GM12878 (cell line): ENCODE measurements at regions not wholly inside any gene's neighbourhood (a gene's known extent, or its start where the extent isn't known, plus 50 kb on each side); places are given as distances from the start of the nearest gene placed in this dataset.

Experiments
- ATAC-seq: fragments of 200-7000 bp; cut with Tn5 transposase; 3 replicates; pipeline ENCODE4 v1.9.1; 2020; ENCODE audit warnings: mild to moderate bottlenecking, moderate library complexity
- BruUV-seq: library from RNA; stranded (reverse); fragments of 400-500 nt; replicated peaks from 2 replicates; lab custom pipeline; 2021; lab: Mats Ljungman, UMichigan
- CTCF ChIA-PET: fragments of 300-600 bp; sonication (Branson Sonifier 250); formaldehyde crosslinking; extraction: SDS; loops from one replicate; lab custom pipeline; 2021; ENCODE audit warnings: inconsistent platforms; lab: Yijun Ruan, JAX
- POLR2A ChIA-PET: fragments of 350-600 bp; formaldehyde crosslinking; extraction: SDS; loops from one replicate; lab custom pipeline; 2021; ENCODE audit warnings: inconsistent platforms; lab: Charles Lee
- RAD21 ChIA-PET: fragments of 300-600 bp; sonication (Branson Sonifier 250); formaldehyde crosslinking; loops from one replicate; lab custom pipeline; 2023; ENCODE audit warnings: antibody characterized with exemption; ENCODE audit not compliant: unreplicated experiment; lab: Charles Lee
- SMC1A ChIA-PET: fragments of 300-600 bp; sonication (Branson Sonifier 250); formaldehyde crosslinking; loops from one replicate; lab custom pipeline; 2023; ENCODE audit not compliant: unreplicated experiment, uncharacterized antibody; lab: Charles Lee
- DNase-seq: peaks from one replicate; pipeline ENCODE4 v3.0.0-alpha.2; 2011; ENCODE audit warnings: low read depth, low spot score
- FAIRE-seq: peaks from 3 replicates; lab custom pipeline; 2011; peaks lifted over from hg19 to GRCh38; lab: Jason Lieb, UNC
- H2AFZ ChIP-seq: 2 replicates; pipeline ENCODE4 v1.6.0; 2011; ENCODE audit warnings: low read depth, low read length, control low read depth; ENCODE audit not compliant: control insufficient read depth
- H3K27ac ChIP-seq: 2 replicates; pipeline ENCODE4 v1.5.1; 2011; ENCODE audit warnings: control low read depth; ENCODE audit not compliant: control insufficient read depth, insufficient read depth
- H3K27me3 ChIP-seq, 2 experiments: replicated peaks in 1 of 2; 2 replicates each; pipeline versions ENCODE4 v1.6.0 to v1.6.1; 2011; ENCODE audit warnings: low read length in 1 of 2; ENCODE audit not compliant: control insufficient read depth in 2 of 2, insufficient read depth in 2 of 2
- H3K36me3 ChIP-seq, 2 experiments: 2 replicates each; pipeline ENCODE4 v1.5.1; 2011; ENCODE audit warnings: low read length in 1 of 2; ENCODE audit not compliant: control insufficient read depth in 2 of 2, insufficient read depth in 2 of 2
- H3K4me1 ChIP-seq: 2 replicates; pipeline ENCODE4 v1.6.1; 2011; ENCODE audit warnings: mild to moderate bottlenecking, low read length, moderate library complexity, mixed read lengths; ENCODE audit not compliant: control insufficient read depth, insufficient read depth
- H3K4me2 ChIP-seq: 2 replicates; pipeline ENCODE4 v1.6.0; 2011; ENCODE audit warnings: control low read depth; ENCODE audit not compliant: control insufficient read depth, insufficient read depth
- H3K4me3 ChIP-seq: fragments of 200-600 bp; sonication (generic); 2 replicates; pipeline ENCODE4 v1.5.1; 2016
- H3K79me2 ChIP-seq: 2 replicates; pipeline ENCODE4 v1.6.0; 2011; ENCODE audit warnings: low read length; ENCODE audit not compliant: control insufficient read depth, insufficient read depth
- H3K9ac ChIP-seq: 2 replicates; pipeline ENCODE4 v1.8.0; 2011; ENCODE audit warnings: low read length, control low read depth, mixed read lengths; ENCODE audit not compliant: control insufficient read depth, insufficient read depth
- H3K9me3 ChIP-seq: replicated peaks from 3 replicates; pipeline ENCODE4 v1.5.1; 2011; ENCODE audit warnings: mild to moderate bottlenecking, low read length; ENCODE audit not compliant: control insufficient read depth, insufficient read depth
- H4K20me1 ChIP-seq: 2 replicates; pipeline ENCODE4 v1.6.0; 2011; ENCODE audit not compliant: control insufficient read depth, insufficient read depth
- BRCA1 ChIP-seq: IDR thresholded peaks from 2 replicates; pipeline ENCODE4 v1.6.1; 2011; ENCODE audit warnings: low read depth, low read length, improper control_type of control experiment
- CREB1 ChIP-seq: IDR thresholded peaks from 2 replicates; pipeline ENCODE4 v1.6.1; 2012; ENCODE audit warnings: low read depth, mild to moderate bottlenecking, inconsistent platforms
- IKZF1 ChIP-seq: fragments of 450-650 bp; conservative IDR thresholded peaks from 2 replicates; pipeline ENCODE4 v1.6.1; 2017; ENCODE audit warnings: antibody characterized with exemption, mild to moderate bottlenecking
- NR2C2 ChIP-seq: IDR thresholded peaks from 2 replicates; pipeline ENCODE4 v1.6.1; 2011; ENCODE audit warnings: borderline replicate concordance, low read depth; ENCODE audit not compliant: control insufficient read depth, insufficient read length
- PAX5 ChIP-seq: IDR thresholded peaks from 2 replicates; pipeline ENCODE4 v1.6.1; 2011; ENCODE audit warnings: low read depth, low read length, borderline replicate concordance
- RAD51 ChIP-seq: fragments of 450-650 bp; IDR thresholded peaks from 2 replicates; pipeline ENCODE4 v1.6.1; 2016; ENCODE audit warnings: moderate library complexity, mild to moderate bottlenecking, inconsistent platforms
- SPI1 ChIP-seq: IDR thresholded peaks from 2 replicates; pipeline ENCODE4 v1.6.1; 2011; ENCODE audit warnings: low read depth, mild to moderate bottlenecking, low read length, moderate library complexity, borderline replicate concordance; ENCODE audit not compliant: insufficient read depth
- ZNF687 ChIP-seq: fragments of 450-650 bp; IDR thresholded peaks from 2 replicates; pipeline ENCODE4 v1.6.1; 2017; ENCODE audit warnings: mild to moderate bottlenecking, moderate library complexity
- WGBS: methylation state at CpG from one replicate; pipeline ENCODE4 v1.1.6; 2016; ENCODE audit warnings: low lambda C conversion rate; ENCODE audit not compliant: insufficient replicate concordance, insufficient coverage; ENCODE audit errors: missing lambda C conversion rate; 5-methylcytosine and 5-hydroxymethylcytosine counted together
- in situ Hi-C: fragments of 300-500 bp; cut with MboI; formaldehyde crosslinking; loops from 9 replicates; pipeline ENCODE4 v1.14.3; 2018; ENCODE audit warnings: mixed read lengths
- intact Hi-C: fragments of 100-400 bp; cut with micrococcal nuclease; formaldehyde crosslinking; loops from one replicate; pipeline ENCODE4 v1.14.2; 2022; ENCODE audit not compliant: unreplicated experiment

- no peak for TF ChIP-seq RAD51
- TF ChIP-seq CREB1 = no peak
Observed at GRCh38 chr6:105746509-105746908, 339.6 kb upstream of the PRDM1 start (continued).

GRCh38 chr6:105746130-105746505 is 340.0 kb upstream of the PRDM1 start:
- H3K9me3 ChIP-seq = no peaks in the 10 kb centered on the region; the same call in 2 of the 3 replicates
- 0 out of 2 replicates have a peak overlapping the region, but pooled peaks have one; percentile 12 for H3K4me2 ChIP-seq
- no peak overlapping the region for H3K4me3 ChIP-seq
- no peaks in the 10 kb centered on the region for H3K79me2 ChIP-seq
- SMC1A ChIA-PET = interaction anchor here (0.6 to 1.2 kb wide), 4 partner anchors 9 to 315 kb away, joined by 3 to 4 read pairs (median 4); no protein-coding TSS in a partner anchor
- in situ Hi-C loops (no loop called here), intact Hi-C loops (no loop called here)
- no peaks in the 10 kb centered on the region for H4K20me1 ChIP-seq
- H2AFZ ChIP-seq = no peak overlapping the region
- H3K4me1 ChIP-seq = peaks cover 15% of the 10 kb centered on the region
- no peak overlapping the region for H3K9ac ChIP-seq
- RAD21 ChIA-PET = no interaction called here
- DNase-seq (no peak), ATAC-seq (no peak), FAIRE-seq (no peak)
- no peaks in the 10 kb centered on the region for H3K36me3 ChIP-seq
- TF ChIP-seq PAX5 (no peak), BRCA1 (no peak), NR2C2 (no peak), ZNF687 (no peak), SPI1 (peak; percentile 67), IKZF1 (peak; percentile 29)
- H3K27ac ChIP-seq = no peak overlapping the region
- BruUV-seq = no TSS peak
- 41% methylated on average over 1 of the region's 1 CpG for WGBS
- POLR2A ChIA-PET = interaction anchor here (0.5 to 0.6 kb wide), 2 partner anchors 205 to 366 kb away, joined by 3 to 9 read pairs; no protein-coding TSS in a partner anchor
- CTCF ChIA-PET = interaction anchor here (0.8 to 1.0 kb wide), 4 partner anchors 9 to 477 kb away, joined by 3 to 4 read pairs (median 3); no protein-coding TSS in a partner anchor
- no peaks in the 10 kb centered on the region for H3K27me3 ChIP-seq
